ENCODE measurements at regions not wholly inside any gene's neighbourhood (a gene's known extent, or its start where the extent isn't known, plus 50 kb on each side); places are given as distances from the start of the nearest gene placed in this dataset.

DNA sequence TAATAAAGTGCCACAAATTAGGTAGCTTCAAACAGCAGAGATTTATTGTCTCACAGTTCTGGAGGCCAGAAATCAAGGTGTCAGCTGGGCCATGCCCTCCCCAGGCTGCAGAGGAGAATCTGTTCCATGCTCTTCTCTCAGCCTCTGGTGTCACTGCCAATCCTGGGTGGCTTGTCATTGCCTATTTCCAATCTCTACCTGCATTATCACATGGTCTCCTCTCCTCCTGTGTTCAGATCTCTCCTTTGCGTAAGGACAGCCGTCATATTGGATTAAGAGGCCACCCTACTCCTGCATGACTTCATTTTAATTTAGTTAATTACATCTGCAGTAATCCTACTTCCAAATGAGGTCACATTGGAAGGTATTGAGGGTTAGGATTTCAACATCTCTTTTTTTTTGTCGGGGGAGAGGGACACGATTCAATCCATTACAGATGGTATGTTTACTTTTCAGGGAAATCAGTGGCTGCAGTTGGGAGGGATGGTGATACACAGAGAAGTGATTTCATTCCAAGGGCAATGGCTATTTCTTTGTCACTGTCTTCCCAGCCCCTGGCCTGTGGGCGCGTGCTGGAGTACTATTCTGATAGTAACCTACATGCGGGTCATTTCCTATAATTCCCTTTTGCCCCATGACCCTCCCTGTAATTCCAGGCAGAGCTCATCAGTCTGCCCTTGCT, 169.4 kb downstream of the MINAR1 start:
- 76 to 90% (median 81%) methylated on average over 7 of the region's 7 CpGs for WGBS, 3 donors
- no peak for TF ChIP-seq EP300 (IDR thresholded peaks at IDR 0.05)
- TF ChIP-seq, protein P1, sequence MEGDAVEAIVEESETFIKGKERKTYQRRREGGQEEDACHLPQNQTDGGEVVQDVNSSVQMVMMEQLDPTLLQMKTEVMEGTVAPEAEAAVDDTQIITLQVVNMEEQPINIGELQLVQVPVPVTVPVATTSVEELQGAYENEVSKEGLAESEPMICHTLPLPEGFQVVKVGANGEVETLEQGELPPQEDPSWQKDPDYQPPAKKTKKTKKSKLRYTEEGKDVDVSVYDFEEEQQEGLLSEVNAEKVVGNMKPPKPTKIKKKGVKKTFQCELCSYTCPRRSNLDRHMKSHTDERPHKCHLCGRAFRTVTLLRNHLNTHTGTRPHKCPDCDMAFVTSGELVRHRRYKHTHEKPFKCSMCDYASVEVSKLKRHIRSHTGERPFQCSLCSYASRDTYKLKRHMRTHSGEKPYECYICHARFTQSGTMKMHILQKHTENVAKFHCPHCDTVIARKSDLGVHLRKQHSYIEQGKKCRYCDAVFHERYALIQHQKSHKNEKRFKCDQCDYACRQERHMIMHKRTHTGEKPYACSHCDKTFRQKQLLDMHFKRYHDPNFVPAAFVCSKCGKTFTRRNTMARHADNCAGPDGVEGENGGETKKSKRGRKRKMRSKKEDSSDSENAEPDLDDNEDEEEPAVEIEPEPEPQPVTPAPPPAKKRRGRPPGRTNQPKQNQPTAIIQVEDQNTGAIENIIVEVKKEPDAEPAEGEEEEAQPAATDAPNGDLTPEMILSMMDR (IDR thresholded peaks at IDR 0.05), result no peak
- TF ChIP-seq POLR2A (IDR thresholded peaks at IDR 0.05), result no peak
- intact Hi-C loops (cut with DNase I), result no loop called here

DNA sequence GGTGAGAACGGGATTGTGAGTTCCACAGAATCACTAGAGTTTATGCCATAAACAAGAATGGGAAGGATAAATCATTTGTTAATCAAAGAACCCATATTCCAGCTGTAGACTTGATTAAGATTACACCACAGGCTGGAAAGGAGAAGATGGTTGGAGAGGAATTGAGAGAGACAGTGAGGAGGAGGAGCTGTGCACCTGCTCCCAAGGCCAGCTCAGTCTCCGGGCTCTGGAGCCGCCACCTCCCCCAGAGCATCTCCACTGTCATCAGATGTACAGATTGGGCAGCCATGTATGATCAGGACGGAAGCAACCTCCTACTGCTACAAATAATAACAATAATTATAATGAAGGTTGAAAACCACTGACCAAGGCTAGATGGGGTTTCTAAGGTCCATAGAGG, 170.0 kb downstream of the MINAR1 start:
- no peak for DNase-seq

More for the DNA sequence above, 169.4 kb downstream of the MINAR1 start:
- no peak for DNase-seq
- Histone ChIP-seq H3K4me1 (ENCODE audit: insufficient read depth) (no peaks in the 10 kb centered on the region), H3K4me3 (no peak overlapping the region), H3K27ac (no peak overlapping the region), H3K27me3 (no peaks in the 10 kb centered on the region), H3K9me3 (no peaks in the 10 kb centered on the region), H3K36me3 (no peaks in the 10 kb centered on the region)

DNA sequence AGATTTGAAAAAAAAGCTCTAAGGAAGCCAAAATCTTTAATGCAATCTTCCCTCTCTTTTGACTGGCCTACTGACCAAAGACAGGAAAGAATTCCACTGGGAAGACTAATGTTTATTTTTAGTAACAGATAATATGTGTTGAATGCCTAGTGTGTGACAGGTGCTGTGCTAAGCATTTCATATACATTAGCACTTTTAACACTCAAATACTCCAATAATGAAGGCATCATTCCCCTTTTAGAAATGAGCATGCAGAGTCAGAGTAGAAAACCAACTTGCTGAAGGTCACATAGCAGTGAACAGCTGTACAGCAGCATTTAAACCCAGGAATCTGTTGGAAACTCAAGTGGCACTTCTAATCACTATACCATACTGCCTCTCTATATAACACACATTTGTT, 170.6 kb downstream of the MINAR1 start:
- Histone ChIP-seq H3K9me3 (no peaks in the 10 kb centered on the region), H3K27me3 (no peaks in the 10 kb centered on the region), H3K4me3 (no peak overlapping the region), H3K36me3 (no peaks in the 10 kb centered on the region), H3K4me1 (ENCODE audit: insufficient read depth) (no peaks in the 10 kb centered on the region), H3K27ac (no peak overlapping the region)
- intact Hi-C loops (cut with DNase I), result no loop called here
- TF ChIP-seq EP300 (IDR thresholded peaks at IDR 0.05), result no peak
- no peak for TF ChIP-seq POLR2A (IDR thresholded peaks at IDR 0.05)
- TF ChIP-seq, protein P1 (IDR thresholded peaks at IDR 0.05), result no peak
- DNase-seq, result no peak

More for the DNA sequence above, 170.0 kb downstream of the MINAR1 start:
- H3K4me3 ChIP-seq, result no peak overlapping the region
- TF ChIP-seq POLR2A (IDR thresholded peaks at IDR 0.05), result no peak
- no peak for TF ChIP-seq EP300 (IDR thresholded peaks at IDR 0.05)
- TF ChIP-seq, protein P1 (IDR thresholded peaks at IDR 0.05), result no peak
- no peaks in the 10 kb centered on the region for H3K4me1 ChIP-seq (ENCODE audit: insufficient read depth)
- H3K27ac ChIP-seq, result no peak overlapping the region
- 57 to 80% (median 65%) methylated on average over 4 of the region's 4 CpGs for WGBS, 3 donors
- no peaks in the 10 kb centered on the region for H3K27me3 ChIP-seq
- intact Hi-C loops (cut with DNase I), result no loop called here
- no peaks in the 10 kb centered on the region for H3K9me3 ChIP-seq
- no peaks in the 10 kb centered on the region for H3K36me3 ChIP-seq

DNA sequence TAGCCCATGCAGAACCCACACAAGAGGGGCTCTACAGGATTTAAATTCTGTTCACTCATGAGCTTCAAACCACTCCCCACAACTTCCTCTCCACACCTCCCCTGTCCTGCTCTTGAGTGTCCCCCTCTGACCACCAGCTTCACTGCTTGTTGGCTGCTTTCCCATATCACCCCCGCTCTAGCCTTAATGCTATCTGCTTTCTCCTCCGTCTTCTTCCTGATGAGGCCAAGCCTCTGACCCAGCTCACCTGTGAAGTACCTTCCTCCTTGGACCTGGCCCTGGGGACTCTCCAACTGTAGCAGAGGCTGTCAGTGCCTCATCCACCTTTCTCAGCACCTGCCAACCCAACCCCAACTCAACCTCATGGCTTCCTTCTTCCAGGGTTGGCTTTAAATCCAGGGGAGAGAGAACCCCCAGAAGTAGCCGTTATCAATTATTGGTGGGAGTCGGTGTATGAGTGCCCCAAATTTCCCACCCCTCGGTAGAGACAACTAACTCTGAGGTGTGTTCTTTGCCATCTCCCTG, 174.8 kb downstream of the MINAR1 start:
- H3K4me3 ChIP-seq, result no peak overlapping the region
- H3K27me3 ChIP-seq, result no peaks in the 10 kb centered on the region
- no peak for DNase-seq
- no peak overlapping the region for H3K27ac ChIP-seq
- H3K9me3 ChIP-seq, result no peaks in the 10 kb centered on the region
- no peak for TF ChIP-seq POLR2A (IDR thresholded peaks at IDR 0.05)
- TF ChIP-seq EP300 (IDR thresholded peaks at IDR 0.05), result no peak
- TF ChIP-seq, protein P1 (IDR thresholded peaks at IDR 0.05), result no peak
- no peaks in the 10 kb centered on the region for H3K36me3 ChIP-seq
- WGBS, 3 donors, result 79 to 84% (median 84%) methylated on average over 5 of the region's 5 CpGs
- intact Hi-C loops (cut with DNase I), result no loop called here
- no peaks in the 10 kb centered on the region for H3K4me1 ChIP-seq (ENCODE audit: insufficient read depth)
